DND-41 (cell line): ENCODE measurements at regions not wholly inside any gene's neighbourhood (a gene's known extent, or its start where the extent isn't known, plus 50 kb on each side); places are given as distances from the start of the nearest gene placed in this dataset.
A peak's percentile ranks its signal among the peaks of the same experiment; 100 is the strongest.

Source experiments
- ATAC-seq: fragments of 200-7000 bp; cut with Tn5 transposase; 3 replicates; pipeline ENCODE4 v1.9.1; 2021; ENCODE audit warnings: low read depth; ENCODE audit not compliant: insufficient read depth
- DNase-seq: peaks from one replicate; pipeline ENCODE4 v3.0.0-alpha.2; 2020
- H2AFZ ChIP-seq: 2 replicates; pipeline ENCODE4 v1.6.0; 2012; ENCODE audit warnings: low read depth, low read length
- H3K27ac ChIP-seq: 2 replicates; pipeline ENCODE4 v1.5.1; 2012; ENCODE audit warnings: low read length, inconsistent platforms
- H3K27me3 ChIP-seq: fragments of 200-600 bp; sonication (generic); 2 replicates; pipeline ENCODE4 v1.6.0; 2012; ENCODE audit warnings: low read length, mild to moderate bottlenecking, inconsistent platforms; ENCODE audit not compliant: insufficient read depth, poor library complexity
- H3K36me3 ChIP-seq: 2 replicates; pipeline ENCODE4 v1.5.1; 2012; ENCODE audit warnings: low read length, inconsistent platforms; ENCODE audit not compliant: insufficient read depth
- H3K4me1 ChIP-seq: 2 replicates; pipeline ENCODE4 v1.5.1; 2012; ENCODE audit warnings: mild to moderate bottlenecking, low read length; ENCODE audit not compliant: insufficient read depth
- H3K4me2 ChIP-seq: 2 replicates; pipeline ENCODE4 v1.6.0; 2012; ENCODE audit warnings: mild to moderate bottlenecking, moderate library complexity, low read length, inconsistent platforms; ENCODE audit not compliant: insufficient read depth
- H3K4me3 ChIP-seq, 2 experiments: fragments of 200-600 bp in 1 of 2; shearing (Covaris generic) in 1 of 2; 2 replicates each; pipeline ENCODE4 v1.5.1; 2012 to 2016; ENCODE audit warnings: inconsistent platforms in 2 of 2, low read length in 2 of 2, mild to moderate bottlenecking in 2 of 2, low read depth in 1 of 2, moderate library complexity in 1 of 2
- H3K79me2 ChIP-seq: 2 replicates; pipeline ENCODE4 v1.6.0; 2012; ENCODE audit warnings: low read length, inconsistent platforms; ENCODE audit not compliant: insufficient read depth
- H3K9ac ChIP-seq: 2 replicates; pipeline ENCODE4 v1.6.0; 2012; ENCODE audit warnings: low read depth, mild to moderate bottlenecking, inconsistent platforms, low read length, moderate library complexity
- H3K9me3 ChIP-seq: 2 replicates; pipeline ENCODE4 v1.5.1; 2012; ENCODE audit warnings: low read length, moderate library complexity, mild to moderate bottlenecking, inconsistent platforms; ENCODE audit not compliant: insufficient read depth, severe bottlenecking
- H4K20me1 ChIP-seq: 2 replicates; pipeline ENCODE4 v1.6.0; 2012; ENCODE audit warnings: low read length; ENCODE audit not compliant: insufficient read depth
- EZH2 ChIP-seq: IDR thresholded peaks from 3 replicates; pipeline ENCODE4 v1.6.1; 2012; ENCODE audit warnings: borderline replicate concordance, low read depth, mild to moderate bottlenecking, moderate library complexity, low read length, inconsistent platforms; ENCODE audit not compliant: severe bottlenecking
- TF ChIP-seq, protein P1 (sequence below): IDR thresholded peaks from 2 replicates; pipeline ENCODE4 v1.5.1; 2012; ENCODE audit warnings: borderline replicate concordance, low read length, moderate library complexity, mild to moderate bottlenecking; ENCODE audit not compliant: poor library complexity, severe bottlenecking; ENCODE audit errors: extremely low read depth

DNA sequence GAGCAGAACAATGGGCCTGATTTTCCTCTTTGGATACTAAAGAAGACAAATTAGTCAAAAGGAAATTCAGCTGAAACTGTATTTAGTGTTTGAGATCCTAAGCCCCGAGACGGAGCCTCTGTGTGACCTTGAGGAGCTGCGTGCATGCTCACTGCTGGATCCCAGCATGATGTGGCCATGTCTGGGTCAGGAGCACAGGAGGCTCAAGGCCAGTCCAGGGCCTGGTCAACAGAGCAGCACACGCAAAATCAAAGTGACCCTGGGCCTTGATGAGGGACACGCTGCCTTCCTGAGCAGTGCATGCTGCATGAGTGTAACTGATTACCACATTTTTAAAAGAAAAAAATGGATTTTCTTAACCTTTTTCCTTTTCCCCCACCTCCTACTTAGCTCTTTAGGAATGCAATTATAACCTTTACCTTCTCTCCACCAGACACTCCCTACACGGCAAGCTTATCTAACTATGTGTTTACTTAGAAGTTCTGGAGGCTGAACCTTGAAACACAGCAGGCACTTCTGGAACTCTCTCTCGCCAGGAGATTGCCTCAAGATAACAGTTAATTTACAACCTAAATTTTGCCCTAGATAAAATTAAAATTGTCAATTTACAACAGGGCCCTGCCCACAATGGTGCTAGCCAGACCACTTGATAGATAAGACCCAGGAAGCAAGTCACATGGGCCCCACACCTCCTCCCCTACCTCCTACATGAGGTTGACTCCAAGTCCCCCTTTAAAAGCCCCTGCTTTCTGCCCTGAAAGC lies 144.6 kb downstream of the LRIG2 start:
- Histone ChIP-seq H3K27ac (no peak overlapping the region), H4K20me1 (no peaks in the 10 kb centered on the region), H3K36me3 (no peaks in the 10 kb centered on the region), H2AFZ (no peak overlapping the region), H3K9ac (no peak overlapping the region), H3K79me2 (no peaks in the 10 kb centered on the region), H3K9me3 (no peaks in the 10 kb centered on the region), H3K4me1 (no peaks in the 10 kb centered on the region), H3K27me3 (no peaks in the 10 kb centered on the region), H3K4me2 (no peak overlapping the region), H3K4me3 (no peak overlapping the region)
- no peak for DNase-seq
- ATAC-seq, result no peak
- TF ChIP-seq, protein P1, sequence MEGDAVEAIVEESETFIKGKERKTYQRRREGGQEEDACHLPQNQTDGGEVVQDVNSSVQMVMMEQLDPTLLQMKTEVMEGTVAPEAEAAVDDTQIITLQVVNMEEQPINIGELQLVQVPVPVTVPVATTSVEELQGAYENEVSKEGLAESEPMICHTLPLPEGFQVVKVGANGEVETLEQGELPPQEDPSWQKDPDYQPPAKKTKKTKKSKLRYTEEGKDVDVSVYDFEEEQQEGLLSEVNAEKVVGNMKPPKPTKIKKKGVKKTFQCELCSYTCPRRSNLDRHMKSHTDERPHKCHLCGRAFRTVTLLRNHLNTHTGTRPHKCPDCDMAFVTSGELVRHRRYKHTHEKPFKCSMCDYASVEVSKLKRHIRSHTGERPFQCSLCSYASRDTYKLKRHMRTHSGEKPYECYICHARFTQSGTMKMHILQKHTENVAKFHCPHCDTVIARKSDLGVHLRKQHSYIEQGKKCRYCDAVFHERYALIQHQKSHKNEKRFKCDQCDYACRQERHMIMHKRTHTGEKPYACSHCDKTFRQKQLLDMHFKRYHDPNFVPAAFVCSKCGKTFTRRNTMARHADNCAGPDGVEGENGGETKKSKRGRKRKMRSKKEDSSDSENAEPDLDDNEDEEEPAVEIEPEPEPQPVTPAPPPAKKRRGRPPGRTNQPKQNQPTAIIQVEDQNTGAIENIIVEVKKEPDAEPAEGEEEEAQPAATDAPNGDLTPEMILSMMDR, result no peak
- no peak for TF ChIP-seq EZH2

DNA sequence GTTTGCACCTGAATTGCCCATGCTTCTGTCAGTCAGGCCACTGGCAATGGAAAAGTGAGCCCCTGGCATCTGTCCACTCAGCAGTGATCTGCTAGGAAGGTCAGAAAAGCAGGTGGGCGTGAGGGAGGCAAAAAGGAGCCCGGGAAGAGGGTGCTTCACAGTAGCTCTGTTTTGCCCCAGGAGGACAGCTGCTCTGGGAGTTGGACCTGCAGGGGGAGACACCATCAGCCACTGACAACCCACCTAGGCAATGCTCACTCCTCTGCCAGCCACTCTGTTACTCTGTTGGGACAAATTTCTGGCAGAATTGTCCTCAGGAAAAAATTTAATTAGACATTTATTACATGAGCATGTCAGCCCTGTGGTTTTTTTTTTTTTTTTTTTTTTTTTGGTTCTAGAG lies 146.4 kb downstream of the LRIG2 start:
- TF ChIP-seq, protein P1, result peak; percentile 38
- no peak for TF ChIP-seq EZH2
- Histone ChIP-seq H2AFZ (no peak overlapping the region), H3K4me1 (no peaks in the 10 kb centered on the region), H3K27me3 (no peaks in the 10 kb centered on the region), H3K9ac (no peak overlapping the region), H3K27ac (no peak overlapping the region), H3K4me2 (no peak overlapping the region), H3K36me3 (no peaks in the 10 kb centered on the region), H3K79me2 (no peaks in the 10 kb centered on the region), H3K4me3 (no peak overlapping the region), H4K20me1 (no peaks in the 10 kb centered on the region), H3K9me3 (no peaks in the 10 kb centered on the region)
- DNase-seq, result peak; percentile 10
- no peak for ATAC-seq

DNA sequence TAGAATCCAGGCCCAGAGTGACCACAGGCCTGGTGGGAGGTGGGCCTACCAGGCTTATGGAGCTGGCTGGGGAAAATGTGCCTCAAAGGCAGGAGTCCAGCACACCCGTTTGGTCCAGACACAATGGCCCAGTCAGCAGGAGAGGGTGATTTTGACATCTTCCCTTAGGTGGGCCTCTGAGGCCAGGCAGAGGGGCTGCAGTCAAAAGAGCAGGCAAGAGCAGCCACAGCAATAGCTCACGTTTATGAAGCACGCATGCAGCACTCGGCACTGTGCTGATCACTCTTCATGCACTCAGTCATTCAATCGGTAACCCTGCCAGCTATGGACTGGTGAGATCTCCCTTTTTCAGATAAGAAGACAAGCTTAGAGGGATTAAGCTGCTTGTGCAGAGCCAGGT lies 146.8 kb downstream of the LRIG2 start:
- no peak overlapping the region for H3K27ac ChIP-seq
- H3K27me3 ChIP-seq, result no peaks in the 10 kb centered on the region
- H2AFZ ChIP-seq, result no peak overlapping the region
- H3K9ac ChIP-seq, result no peak overlapping the region
- DNase-seq (no peak), ATAC-seq (no peak)
- H3K4me1 ChIP-seq, result no peaks in the 10 kb centered on the region
- no peaks in the 10 kb centered on the region for H4K20me1 ChIP-seq
- no peak overlapping the region for H3K4me3 ChIP-seq
- no peak overlapping the region for H3K4me2 ChIP-seq
- no peaks in the 10 kb centered on the region for H3K9me3 ChIP-seq
- no peaks in the 10 kb centered on the region for H3K36me3 ChIP-seq
- TF ChIP-seq EZH2, result no peak
- TF ChIP-seq, protein P1, result no peak
- no peaks in the 10 kb centered on the region for H3K79me2 ChIP-seq

DNA sequence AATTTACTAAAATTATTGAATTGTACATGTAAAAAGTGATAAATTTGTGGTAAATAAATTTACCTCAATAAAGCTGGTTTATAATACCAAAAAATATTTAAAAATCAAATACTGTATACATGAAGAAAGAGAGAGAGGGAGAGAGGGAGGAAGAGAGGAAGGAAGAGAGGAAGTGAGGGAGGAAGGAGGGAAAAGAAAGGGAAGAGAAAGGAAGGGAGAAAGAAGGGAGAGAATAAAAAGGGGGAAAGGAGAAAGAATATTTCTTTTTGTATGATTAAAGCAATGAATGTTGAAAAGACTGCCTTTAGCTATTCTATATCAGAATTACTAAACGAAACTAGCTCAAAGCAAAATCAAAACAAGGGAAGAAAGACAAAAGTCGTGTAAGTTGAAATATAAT lies 150.0 kb downstream of the LRIG2 start:
- Histone ChIP-seq H3K9ac (no peak overlapping the region), H2AFZ (no peak overlapping the region), H3K27me3 (no peaks in the 10 kb centered on the region), H3K9me3 (no peaks in the 10 kb centered on the region), H3K79me2 (no peaks in the 10 kb centered on the region), H3K4me2 (no peak overlapping the region), H4K20me1 (no peaks in the 10 kb centered on the region), H3K36me3 (no peaks in the 10 kb centered on the region), H3K27ac (no peak overlapping the region), H3K4me1 (no peaks in the 10 kb centered on the region), H3K4me3 (no peak overlapping the region)
- DNase-seq, result no peak
- ATAC-seq, result no peak
- no peak for TF ChIP-seq EZH2
- TF ChIP-seq, protein P1, result no peak
